ENCODE measurements at regions not wholly inside any gene's neighbourhood (a gene's known extent, or its start where the extent isn't known, plus 50 kb on each side); places are given as distances from the start of the nearest gene placed in this dataset.

DNA sequence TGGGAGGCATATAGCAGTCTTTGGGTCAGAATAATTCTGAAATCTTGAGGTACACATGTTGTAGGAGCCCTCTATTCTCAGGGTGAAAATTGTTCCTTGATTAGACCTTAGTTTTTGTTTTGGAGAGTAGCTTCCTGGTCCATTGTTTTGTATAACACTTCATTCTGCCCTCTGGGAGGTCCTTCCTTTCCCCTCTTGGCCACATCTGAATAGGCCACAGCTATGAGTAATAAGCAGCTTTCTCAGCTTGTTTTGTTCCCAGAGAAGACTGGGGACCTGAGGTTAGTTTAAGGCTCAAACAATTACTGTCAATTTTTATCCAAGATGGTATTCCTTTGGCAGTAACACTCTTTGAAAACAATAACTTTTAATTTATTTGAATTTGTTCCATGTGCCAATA lies 72.6 kb upstream of the NOL4 start:
- TF ChIP-seq ZNF180 (CRISPR knock-in tag; IDR thresholded peaks at IDR 0.05; ENCODE audit: borderline replicate concordance, low read depth) (no peak), POLR2A (IDR thresholded peaks at IDR 0.05; ENCODE audit: insufficient read depth in 1 of 2, low read depth in 2 of 2, low read length in 2 of 2) (no peak), ZNF589 (CRISPR knock-in tag; conservative IDR thresholded peaks at IDR 0.05) (no peak), RXRA (CRISPR knock-in tag; IDR thresholded peaks at IDR 0.05) (no peak), PTBP1 (IDR thresholded peaks at IDR 0.05; ENCODE audit: low read depth, low read length, poor library complexity, severe bottlenecking) (no peak), ZNF431 (CRISPR knock-in tag; IDR thresholded peaks at IDR 0.05; ENCODE audit: borderline replicate concordance, low read depth) (no peak), HMG20B (CRISPR knock-in tag; conservative IDR thresholded peaks at IDR 0.05) (no peak), SIX1 (CRISPR knock-in tag; IDR thresholded peaks at IDR 0.05; ENCODE audit: borderline replicate concordance) (no peak)
- TF ChIP-seq, protein P1, sequence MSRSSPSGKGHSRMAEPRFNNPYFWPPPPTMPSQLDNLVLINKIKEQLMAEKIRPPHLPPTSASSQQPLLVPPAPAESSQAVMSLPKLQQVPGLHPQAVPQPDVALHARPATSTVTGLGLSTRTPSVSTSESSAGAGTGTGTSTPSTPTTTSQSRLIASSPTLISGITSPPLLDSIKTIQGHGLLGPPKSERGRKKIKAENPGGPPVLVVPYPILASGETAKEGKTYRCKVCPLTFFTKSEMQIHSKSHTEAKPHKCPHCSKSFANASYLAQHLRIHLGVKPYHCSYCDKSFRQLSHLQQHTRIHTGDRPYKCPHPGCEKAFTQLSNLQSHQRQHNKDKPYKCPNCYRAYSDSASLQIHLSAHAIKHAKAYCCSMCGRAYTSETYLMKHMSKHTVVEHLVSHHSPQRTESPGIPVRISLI (CRISPR knock-in tag; IDR thresholded peaks at IDR 0.05; ENCODE audit: borderline replicate concordance) = no peak
